ENCODE measurements at regions not wholly inside any gene's neighbourhood (a gene's known extent, or its start where the extent isn't known, plus 50 kb on each side); places are given as distances from the start of the nearest gene placed in this dataset.

DNA sequence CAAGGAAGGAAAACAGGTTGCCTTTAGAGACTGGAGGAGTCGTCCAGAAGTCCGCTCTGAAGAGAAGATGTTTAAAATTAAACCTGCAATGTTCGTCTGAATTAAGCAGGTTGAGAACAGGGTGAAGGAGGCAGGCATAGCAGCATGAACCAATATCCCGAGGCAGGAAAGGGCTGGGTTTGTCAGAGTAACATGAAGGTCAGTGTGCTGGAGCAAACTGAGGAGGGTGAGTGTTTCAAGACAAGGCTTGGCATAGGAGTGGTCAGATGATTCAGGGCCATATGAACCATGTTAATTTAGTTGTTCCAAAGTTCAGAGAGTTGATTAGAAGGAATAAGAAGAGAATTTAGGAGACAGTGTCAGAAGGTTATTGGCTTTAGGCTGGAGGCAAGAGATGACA, 93.3 kb downstream of the UTRN start:
- no peak for TF ChIP-seq POLR2A (IDR thresholded peaks at IDR 0.05)
- TF ChIP-seq, protein P1, sequence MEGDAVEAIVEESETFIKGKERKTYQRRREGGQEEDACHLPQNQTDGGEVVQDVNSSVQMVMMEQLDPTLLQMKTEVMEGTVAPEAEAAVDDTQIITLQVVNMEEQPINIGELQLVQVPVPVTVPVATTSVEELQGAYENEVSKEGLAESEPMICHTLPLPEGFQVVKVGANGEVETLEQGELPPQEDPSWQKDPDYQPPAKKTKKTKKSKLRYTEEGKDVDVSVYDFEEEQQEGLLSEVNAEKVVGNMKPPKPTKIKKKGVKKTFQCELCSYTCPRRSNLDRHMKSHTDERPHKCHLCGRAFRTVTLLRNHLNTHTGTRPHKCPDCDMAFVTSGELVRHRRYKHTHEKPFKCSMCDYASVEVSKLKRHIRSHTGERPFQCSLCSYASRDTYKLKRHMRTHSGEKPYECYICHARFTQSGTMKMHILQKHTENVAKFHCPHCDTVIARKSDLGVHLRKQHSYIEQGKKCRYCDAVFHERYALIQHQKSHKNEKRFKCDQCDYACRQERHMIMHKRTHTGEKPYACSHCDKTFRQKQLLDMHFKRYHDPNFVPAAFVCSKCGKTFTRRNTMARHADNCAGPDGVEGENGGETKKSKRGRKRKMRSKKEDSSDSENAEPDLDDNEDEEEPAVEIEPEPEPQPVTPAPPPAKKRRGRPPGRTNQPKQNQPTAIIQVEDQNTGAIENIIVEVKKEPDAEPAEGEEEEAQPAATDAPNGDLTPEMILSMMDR (IDR thresholded peaks at IDR 0.05): no peak
